ENCODE measurements at regions not wholly inside any gene's neighbourhood (a gene's known extent, or its start where the extent isn't known, plus 50 kb on each side); places are given as distances from the start of the nearest gene placed in this dataset.

DNA sequence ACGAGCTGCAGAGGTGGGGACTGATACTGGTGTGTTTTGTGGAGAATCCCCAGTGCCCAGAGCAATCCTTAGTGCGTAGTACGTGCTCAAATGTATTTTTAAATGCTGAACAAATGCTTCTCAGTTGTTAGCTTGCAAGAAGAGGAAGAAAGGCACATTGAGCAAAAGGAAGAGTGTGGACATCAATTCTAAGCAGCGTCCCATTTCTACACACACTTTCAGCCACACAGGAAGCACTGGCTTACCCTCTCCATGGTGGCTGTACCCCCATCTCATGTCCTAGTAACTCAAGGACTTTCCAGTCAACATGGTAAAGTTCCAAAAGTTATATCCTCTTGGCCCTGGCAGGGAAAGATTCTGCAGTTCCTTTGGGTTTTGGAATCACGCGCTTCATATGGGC is 98.8 kb upstream of the NXT1 start:
- intact Hi-C loops (cut with DNase I), result no loop called here
- Histone ChIP-seq H3K27ac (ENCODE audit: low read depth in 2 of 2, low read length in 2 of 2) (no peak overlapping the region), H3K4me3 (ENCODE audit: low read length in 3 of 3) (no peak overlapping the region), H3K36me3 (ENCODE audit: control insufficient read depth in 2 of 3, insufficient read depth in 3 of 3, low read length in 3 of 3) (no peaks in the 10 kb centered on the region), H3K9me3 (ENCODE audit: control insufficient read depth in 2 of 3, insufficient read depth in 1 of 3, low read length in 3 of 3) (no peaks in the 10 kb centered on the region), H3K27me3 (ENCODE audit: control insufficient read depth, insufficient read depth, low read length) (no peaks in the 10 kb centered on the region), H3K9ac (ENCODE audit: low read length in 3 of 3) (no peak overlapping the region), H3K4me1 (ENCODE audit: control insufficient read depth in 2 of 3, insufficient read depth in 2 of 3, low read depth in 1 of 3, low read length in 3 of 3) (no peaks in the 10 kb centered on the region)
- no peak for DNase-seq
- no peak for FAIRE-seq
- TF ChIP-seq, protein P1, sequence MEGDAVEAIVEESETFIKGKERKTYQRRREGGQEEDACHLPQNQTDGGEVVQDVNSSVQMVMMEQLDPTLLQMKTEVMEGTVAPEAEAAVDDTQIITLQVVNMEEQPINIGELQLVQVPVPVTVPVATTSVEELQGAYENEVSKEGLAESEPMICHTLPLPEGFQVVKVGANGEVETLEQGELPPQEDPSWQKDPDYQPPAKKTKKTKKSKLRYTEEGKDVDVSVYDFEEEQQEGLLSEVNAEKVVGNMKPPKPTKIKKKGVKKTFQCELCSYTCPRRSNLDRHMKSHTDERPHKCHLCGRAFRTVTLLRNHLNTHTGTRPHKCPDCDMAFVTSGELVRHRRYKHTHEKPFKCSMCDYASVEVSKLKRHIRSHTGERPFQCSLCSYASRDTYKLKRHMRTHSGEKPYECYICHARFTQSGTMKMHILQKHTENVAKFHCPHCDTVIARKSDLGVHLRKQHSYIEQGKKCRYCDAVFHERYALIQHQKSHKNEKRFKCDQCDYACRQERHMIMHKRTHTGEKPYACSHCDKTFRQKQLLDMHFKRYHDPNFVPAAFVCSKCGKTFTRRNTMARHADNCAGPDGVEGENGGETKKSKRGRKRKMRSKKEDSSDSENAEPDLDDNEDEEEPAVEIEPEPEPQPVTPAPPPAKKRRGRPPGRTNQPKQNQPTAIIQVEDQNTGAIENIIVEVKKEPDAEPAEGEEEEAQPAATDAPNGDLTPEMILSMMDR (IDR thresholded peaks at IDR 0.05; ENCODE audit: borderline replicate concordance, extremely low read depth, insufficient read depth), result no peak

DNA sequence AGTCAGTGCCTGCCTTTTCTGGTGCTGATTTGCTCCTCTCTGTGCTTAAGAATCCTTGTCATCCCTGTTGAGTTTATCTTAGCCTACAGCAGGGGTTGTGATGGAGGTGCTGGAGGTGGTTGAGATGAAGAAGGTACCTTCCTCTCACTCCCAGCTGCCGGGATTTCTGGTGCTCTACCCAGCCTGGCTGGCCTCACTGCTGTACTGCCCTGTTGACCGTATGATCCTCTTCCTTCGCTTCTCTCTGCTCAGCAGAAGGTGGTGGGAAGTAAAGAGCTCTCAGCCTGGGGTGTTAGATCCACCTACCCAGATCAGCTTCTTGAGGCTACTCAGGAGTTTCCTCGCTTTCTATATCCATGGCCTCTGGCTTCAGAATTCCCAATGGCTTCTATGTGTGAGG is 101.0 kb upstream of the NXT1 start:
- H3K27me3 ChIP-seq (ENCODE audit: control insufficient read depth, insufficient read depth, low read length), result no peaks in the 10 kb centered on the region
- H3K4me3 ChIP-seq (ENCODE audit: low read length in 3 of 3), result no peak overlapping the region
- intact Hi-C loops (cut with DNase I), result no loop called here
- no peak overlapping the region for H3K9ac ChIP-seq (ENCODE audit: low read length in 3 of 3)
- DNase-seq (no peak), FAIRE-seq (no peak)
- no peak overlapping the region for H3K27ac ChIP-seq (ENCODE audit: low read depth in 2 of 2, low read length in 2 of 2)
- H3K36me3 ChIP-seq (ENCODE audit: control insufficient read depth in 2 of 3, insufficient read depth in 3 of 3, low read length in 3 of 3), result no peaks in the 10 kb centered on the region
- TF ChIP-seq, protein P1 (IDR thresholded peaks at IDR 0.05; ENCODE audit: borderline replicate concordance, extremely low read depth, insufficient read depth), result no peak
- H3K9me3 ChIP-seq (ENCODE audit: control insufficient read depth in 2 of 3, insufficient read depth in 1 of 3, low read length in 3 of 3), result no peaks in the 10 kb centered on the region
- peaks cover 0 to 6% (median 0%) of the 10 kb centered on the region in 3 donors for H3K4me1 ChIP-seq (ENCODE audit: control insufficient read depth in 2 of 3, insufficient read depth in 2 of 3, low read depth in 1 of 3, low read length in 3 of 3)

DNA sequence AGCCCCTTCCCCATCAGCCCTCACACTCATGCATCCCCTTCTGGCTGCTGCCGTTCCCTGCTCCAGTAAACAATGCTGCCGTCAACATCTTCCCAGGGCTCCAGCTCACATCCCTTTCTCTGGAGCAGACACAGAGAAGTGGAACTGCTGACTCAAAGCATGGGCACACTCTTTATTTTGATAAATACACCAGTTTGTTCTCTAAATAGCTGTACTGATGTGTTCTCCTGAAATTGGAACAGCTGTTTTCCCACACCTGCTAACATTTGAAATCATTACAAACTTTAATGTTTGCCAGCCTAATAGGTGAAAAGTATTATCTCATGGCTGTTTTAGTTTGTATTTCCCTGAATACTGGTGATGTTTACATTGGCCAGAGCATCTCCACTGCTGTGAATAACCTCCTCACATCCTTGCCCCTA is 102.1 kb upstream of the NXT1 start:
- intact Hi-C loops (cut with DNase I), result no loop called here
- peaks cover 0 to 6% (median 0%) of the 10 kb centered on the region in 3 donors for H3K4me1 ChIP-seq (ENCODE audit: control insufficient read depth in 2 of 3, insufficient read depth in 2 of 3, low read depth in 1 of 3, low read length in 3 of 3)

More for the DNA sequence above, 102.1 kb upstream of the NXT1 start:
- Histone ChIP-seq H3K9ac (ENCODE audit: low read length in 3 of 3) (no peak overlapping the region), H3K9me3 (ENCODE audit: control insufficient read depth in 2 of 3, insufficient read depth in 1 of 3, low read length in 3 of 3) (no peaks in the 10 kb centered on the region), H3K27ac (ENCODE audit: low read depth in 2 of 2, low read length in 2 of 2) (no peak overlapping the region), H3K4me3 (ENCODE audit: low read length in 3 of 3) (no peak overlapping the region), H3K36me3 (ENCODE audit: control insufficient read depth in 2 of 3, insufficient read depth in 3 of 3, low read length in 3 of 3) (no peaks in the 10 kb centered on the region), H3K27me3 (ENCODE audit: control insufficient read depth, insufficient read depth, low read length) (no peaks in the 10 kb centered on the region)
- peak in 1 of 5 donors; percentile 7 for DNase-seq
- TF ChIP-seq, protein P1 (IDR thresholded peaks at IDR 0.05; ENCODE audit: borderline replicate concordance, extremely low read depth, insufficient read depth), result no peak
- no peak for FAIRE-seq

All from kidney (tissue), 13 donors.